Astrocyte (in vitro differentiated cells and primary cell): ENCODE measurements at regions not wholly inside any gene's neighbourhood (a gene's known extent, or its start where the extent isn't known, plus 50 kb on each side); places are given as distances from the start of the nearest gene placed in this dataset.

ENCODE experiments used
- DNase-seq: peaks from one replicate; pipeline ENCODE4 v3.0.0-alpha.2; 2010; ENCODE audit warnings: low read depth
- FAIRE-seq: peaks from 2 replicates; lab custom pipeline; 2011; peaks lifted over from hg19 to GRCh38; lab: Jason Lieb, UNC
- H2AFZ ChIP-seq: 2 replicates; pipeline ENCODE4 v1.6.0; 2012; ENCODE audit warnings: low read depth, low read length, inconsistent platforms
- H3K27ac ChIP-seq: 2 replicates; pipeline ENCODE4 v1.5.1; 2011; ENCODE audit warnings: low read depth, low read length, inconsistent platforms
- H3K27me3 ChIP-seq: 2 replicates; pipeline ENCODE4 v1.6.0; 2011; ENCODE audit warnings: low read length, inconsistent platforms; ENCODE audit not compliant: insufficient read depth
- H3K36me3 ChIP-seq: 2 replicates; pipeline ENCODE4 v1.5.1; 2011; ENCODE audit warnings: low read length, inconsistent platforms; ENCODE audit not compliant: insufficient read depth
- H3K4me1 ChIP-seq: 2 replicates; pipeline ENCODE4 v1.5.1; 2011; ENCODE audit warnings: low read length, inconsistent platforms; ENCODE audit not compliant: insufficient read depth
- H3K4me2 ChIP-seq: 2 replicates; pipeline ENCODE4 v1.6.0; 2012; ENCODE audit warnings: low read length, inconsistent platforms
- H3K4me3 ChIP-seq: 2 replicates; pipeline ENCODE4 v1.5.1; 2011; ENCODE audit warnings: low read depth, mild to moderate bottlenecking, low read length, inconsistent platforms; ENCODE audit not compliant: insufficient read depth
- H3K79me2 ChIP-seq: 2 replicates; pipeline ENCODE4 v1.6.0; 2012; ENCODE audit warnings: mild to moderate bottlenecking, low read length, inconsistent platforms; ENCODE audit not compliant: insufficient read depth
- H3K9ac ChIP-seq: 2 replicates; pipeline ENCODE4 v1.6.0; 2012; ENCODE audit warnings: mild to moderate bottlenecking, low read length, inconsistent platforms
- H3K9me3 ChIP-seq: 2 replicates; pipeline ENCODE4 v1.5.1; 2012; ENCODE audit warnings: low read depth, mild to moderate bottlenecking, low read length, inconsistent platforms; ENCODE audit not compliant: insufficient read depth
- H4K20me1 ChIP-seq: 2 replicates; pipeline ENCODE4 v1.6.0; 2012; ENCODE audit warnings: low read length, inconsistent platforms; ENCODE audit not compliant: insufficient read depth
- H3K27ac Mint-ChIP-seq: one replicate; pipeline ENCODE4 v1.8.0; 2021; ENCODE audit warnings: mild to moderate bottlenecking, mixed read lengths; ENCODE audit not compliant: unreplicated experiment
- H3K27me3 Mint-ChIP-seq: one replicate; pipeline ENCODE4 v1.8.0; 2021; ENCODE audit warnings: low read depth, mixed read lengths; ENCODE audit not compliant: unreplicated experiment
- H3K36me3 Mint-ChIP-seq: one replicate; pipeline ENCODE4 v1.8.0; 2021; ENCODE audit warnings: low read depth, mixed read lengths; ENCODE audit not compliant: unreplicated experiment
- H3K4me1 Mint-ChIP-seq: one replicate; pipeline ENCODE4 v1.8.0; 2021; ENCODE audit warnings: low read depth, mixed read lengths; ENCODE audit not compliant: unreplicated experiment
- H3K4me3 Mint-ChIP-seq: one replicate; pipeline ENCODE4 v1.8.0; 2021; ENCODE audit warnings: mild to moderate bottlenecking, moderate library complexity, mixed read lengths; ENCODE audit not compliant: unreplicated experiment
- H3K9me3 Mint-ChIP-seq: one replicate; pipeline ENCODE4 v1.8.0; 2021; ENCODE audit warnings: mild to moderate bottlenecking, mixed read lengths; ENCODE audit not compliant: unreplicated experiment
- EZH2 ChIP-seq: IDR thresholded peaks from 2 replicates; pipeline ENCODE4 v1.6.1; 2012; ENCODE audit warnings: mild to moderate bottlenecking, low read length, inconsistent platforms; ENCODE audit not compliant: insufficient read depth
- TF ChIP-seq, protein P1 (sequence below): IDR thresholded peaks from 2 replicates; pipeline ENCODE4 v1.5.1; 2011; ENCODE audit warnings: low read depth, mild to moderate bottlenecking, inconsistent platforms, low read length, moderate library complexity; ENCODE audit not compliant: insufficient read depth

- no peak overlapping the region for H3K4me3 Mint-ChIP-seq
- H3K27ac Mint-ChIP-seq = no peak overlapping the region
- Histone ChIP-seq H3K36me3 (no peaks in the 10 kb centered on the region), H3K9me3 (no peaks in the 10 kb centered on the region), H3K9ac (no peak overlapping the region), H4K20me1 (no peaks in the 10 kb centered on the region), H3K27ac (no peak overlapping the region), H2AFZ (no peak overlapping the region), H3K4me3 (no peak overlapping the region), H3K79me2 (no peaks in the 10 kb centered on the region), H3K4me2 (no peak overlapping the region), H3K27me3 (no peaks in the 10 kb centered on the region), H3K4me1 (peaks cover 6% of the 10 kb centered on the region)
- no peaks in the 10 kb centered on the region for H3K4me1 Mint-ChIP-seq
- TF ChIP-seq, protein P1, sequence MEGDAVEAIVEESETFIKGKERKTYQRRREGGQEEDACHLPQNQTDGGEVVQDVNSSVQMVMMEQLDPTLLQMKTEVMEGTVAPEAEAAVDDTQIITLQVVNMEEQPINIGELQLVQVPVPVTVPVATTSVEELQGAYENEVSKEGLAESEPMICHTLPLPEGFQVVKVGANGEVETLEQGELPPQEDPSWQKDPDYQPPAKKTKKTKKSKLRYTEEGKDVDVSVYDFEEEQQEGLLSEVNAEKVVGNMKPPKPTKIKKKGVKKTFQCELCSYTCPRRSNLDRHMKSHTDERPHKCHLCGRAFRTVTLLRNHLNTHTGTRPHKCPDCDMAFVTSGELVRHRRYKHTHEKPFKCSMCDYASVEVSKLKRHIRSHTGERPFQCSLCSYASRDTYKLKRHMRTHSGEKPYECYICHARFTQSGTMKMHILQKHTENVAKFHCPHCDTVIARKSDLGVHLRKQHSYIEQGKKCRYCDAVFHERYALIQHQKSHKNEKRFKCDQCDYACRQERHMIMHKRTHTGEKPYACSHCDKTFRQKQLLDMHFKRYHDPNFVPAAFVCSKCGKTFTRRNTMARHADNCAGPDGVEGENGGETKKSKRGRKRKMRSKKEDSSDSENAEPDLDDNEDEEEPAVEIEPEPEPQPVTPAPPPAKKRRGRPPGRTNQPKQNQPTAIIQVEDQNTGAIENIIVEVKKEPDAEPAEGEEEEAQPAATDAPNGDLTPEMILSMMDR = no peak
- TF ChIP-seq EZH2 = no peak
- H3K9me3 Mint-ChIP-seq = no peaks in the 10 kb centered on the region
- peaks cover 3% of the 10 kb centered on the region for H3K27me3 Mint-ChIP-seq
- no peak for DNase-seq
- no peak for FAIRE-seq
- no peaks in the 10 kb centered on the region for H3K36me3 Mint-ChIP-seq
Measured at GRCh38 chr4:57403591-57403990, 293.4 kb upstream of the IGFBP7 start.

DNA sequence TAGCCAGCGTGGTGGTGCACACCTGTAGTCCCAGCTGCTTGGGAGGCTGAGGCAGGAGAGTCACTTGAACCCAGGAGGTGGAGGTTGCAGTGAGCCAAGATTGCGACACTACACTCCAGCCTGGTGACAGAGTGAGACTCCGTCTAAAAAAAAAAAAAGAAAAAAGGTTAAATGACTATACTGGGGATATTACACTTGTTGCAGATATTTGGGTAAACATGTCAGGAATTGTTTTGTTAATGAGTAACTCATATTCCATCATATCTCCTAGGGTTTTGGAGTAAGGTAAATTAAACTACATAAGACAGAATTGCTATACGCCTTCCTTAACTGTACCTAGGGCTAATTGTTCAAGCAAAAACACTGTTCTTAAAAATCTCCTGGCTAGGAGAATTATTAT, 291.4 kb upstream of the IGFBP7 start:
- Mint-ChIP-seq H3K9me3 (no peaks in the 10 kb centered on the region), H3K27ac (no peak overlapping the region), H3K36me3 (no peaks in the 10 kb centered on the region), H3K4me3 (no peak overlapping the region), H3K27me3 (peaks cover 3% of the 10 kb centered on the region), H3K4me1 (no peaks in the 10 kb centered on the region)
- H3K79me2 ChIP-seq = no peaks in the 10 kb centered on the region
- FAIRE-seq (no peak), DNase-seq (no peak)
- H3K27ac ChIP-seq = no peak overlapping the region
- H3K36me3 ChIP-seq = no peaks in the 10 kb centered on the region
- no peaks in the 10 kb centered on the region for H4K20me1 ChIP-seq
- H3K4me2 ChIP-seq = no peak overlapping the region
- no peak overlapping the region for H3K4me3 ChIP-seq
- no peaks in the 10 kb centered on the region for H3K9me3 ChIP-seq
- H3K9ac ChIP-seq = no peak overlapping the region
- no peak overlapping the region for H2AFZ ChIP-seq
- peaks cover 6% of the 10 kb centered on the region for H3K4me1 ChIP-seq
- no peaks in the 10 kb centered on the region for H3K27me3 ChIP-seq
- TF ChIP-seq EZH2 = no peak
- TF ChIP-seq, protein P1 = no peak

- peak; percentile 68 for DNase-seq
- H2AFZ ChIP-seq = no peak overlapping the region
- H3K9ac ChIP-seq = no peak overlapping the region
- Mint-ChIP-seq H3K4me3 (no peak overlapping the region), H3K36me3 (no peaks in the 10 kb centered on the region), H3K27me3 (no peaks in the 10 kb centered on the region), H3K9me3 (peaks cover 11% of the 10 kb centered on the region), H3K4me1 (peaks cover 4% of the 10 kb centered on the region), H3K27ac (no peak overlapping the region)
- H3K4me1 ChIP-seq = peaks cover 12% of the 10 kb centered on the region
- H3K27ac ChIP-seq = no peak overlapping the region
- peaks cover 2% of the 10 kb centered on the region for H3K9me3 ChIP-seq
- no peaks in the 10 kb centered on the region for H4K20me1 ChIP-seq
- FAIRE-seq = peak; percentile 20
- TF ChIP-seq, protein P1 = no peak
- TF ChIP-seq EZH2 = no peak
- no peaks in the 10 kb centered on the region for H3K27me3 ChIP-seq
- H3K4me2 ChIP-seq = no peak overlapping the region
- H3K36me3 ChIP-seq = no peaks in the 10 kb centered on the region
- H3K79me2 ChIP-seq = no peaks in the 10 kb centered on the region
- no peak overlapping the region for H3K4me3 ChIP-seq
Measured at GRCh38 chr4:57378766-57379165, 268.6 kb upstream of the IGFBP7 start.
